ENCODE measurements at regions not wholly inside any gene's neighbourhood (a gene's known extent, or its start where the extent isn't known, plus 50 kb on each side); places are given as distances from the start of the nearest gene placed in this dataset.

- TF ChIP-seq PBX2 (CRISPR knock-in tag; IDR thresholded peaks at IDR 0.05; ENCODE audit: low read depth), result no peak
- TF ChIP-seq PBX2 (tag; conservative IDR thresholded peaks at IDR 0.05; ENCODE audit: low read depth), result no peak
- no peak for TF ChIP-seq FIP1L1 (IDR thresholded peaks at IDR 0.05; ENCODE audit: low read depth, low read length, poor library complexity, severe bottlenecking)
These were observed 814.6 kb downstream of the SLC4A3 start (continued) for GRCh38 chr2:220442012-220442411.

GRCh38 chr2:220445429-220446105 is 818.1 kb downstream of the SLC4A3 start:
- FAIRE-seq (no peak), DNase-seq (ENCODE audit: extremely low read depth in 1 of 4, low spot score in 3 of 4) (no peak), ATAC-seq (no peak)
- in situ Hi-C loops (cut with MboI), result no loop called here
- no peaks in the 10 kb centered on the region for H3K27me3 ChIP-seq (ENCODE audit: control insufficient read depth in 2 of 2, insufficient read depth in 2 of 2, low read length in 2 of 2)
- H4K20me1 ChIP-seq (replicated peaks; ENCODE audit: control insufficient read depth, insufficient read depth, low read length), result no peaks in the 10 kb centered on the region
- ChIA-PET CTCF (ENCODE audit: low intra/inter-chr PET ratio) (interaction anchor here (0.6 kb wide), 1 partner anchor 168 kb away, joined by 3 read pairs; no protein-coding TSS in a partner anchor), POLR2A (no interaction called here)
- H3K79me2 ChIP-seq (ENCODE audit: control insufficient read depth, insufficient read depth, low read length), result no peaks in the 10 kb centered on the region
- no peak overlapping the region for H3K4me2 ChIP-seq (ENCODE audit: insufficient read depth, low read length)
- no peak overlapping the region for H3K27ac ChIP-seq (ENCODE audit: extremely low read depth, low read depth, low read length)
- intact Hi-C loops (cut with micrococcal nuclease), result no loop called here
- H3K9ac ChIP-seq (ENCODE audit: insufficient read depth in 1 of 2, low read depth in 2 of 2, low read length in 2 of 2), result no peak overlapping the region
- H3K36me3 ChIP-seq (ENCODE audit: control insufficient read depth, insufficient read depth, low read length), result no peaks in the 10 kb centered on the region
- 0% methylated on average over 2 of the region's 2 CpGs for WGBS (ENCODE audit: insufficient coverage, low coverage, missing lambda C conversion rate)
- no peaks in the 10 kb centered on the region for H3K9me1 ChIP-seq (ENCODE audit: control insufficient read depth, insufficient read depth, low read length)
- BruUV-seq (replicated peaks), result no TSS peak
- H2AFZ ChIP-seq (ENCODE audit: low read depth, low read length), result no peak overlapping the region
- no peak overlapping the region for H3K4me3 ChIP-seq
- H3K9me3 ChIP-seq (replicated peaks; ENCODE audit: control insufficient read depth, insufficient read depth, low read depth, low read length), result no peaks in the 10 kb centered on the region
- no peak for TF ChIP-seq ELK3 (CRISPR knock-in tag; IDR thresholded peaks at IDR 0.05)
- no peak for TF ChIP-seq FOSL1 (tag; conservative IDR thresholded peaks at IDR 0.05)
- no peak for TF ChIP-seq RFX7 (CRISPR knock-in tag; IDR thresholded peaks at IDR 0.05)
- no peak for TF ChIP-seq SRSF7 (optimal IDR thresholded peaks at IDR 0.05; ENCODE audit: low read depth, low read length)
- no peak for TF ChIP-seq ESRRA (IDR thresholded peaks at IDR 0.05; ENCODE audit: borderline replicate concordance, low read depth)
- H3K4me1 ChIP-seq (replicated peaks in 1 of 2; ENCODE audit: control insufficient read depth in 2 of 2, insufficient read depth in 2 of 2, low read length in 2 of 2), result no peaks in the 10 kb centered on the region

Measured in K562 (cell line).